ENCODE measurements at regions not wholly inside any gene's neighbourhood (a gene's known extent, or its start where the extent isn't known, plus 50 kb on each side); places are given as distances from the start of the nearest gene placed in this dataset.

DNA sequence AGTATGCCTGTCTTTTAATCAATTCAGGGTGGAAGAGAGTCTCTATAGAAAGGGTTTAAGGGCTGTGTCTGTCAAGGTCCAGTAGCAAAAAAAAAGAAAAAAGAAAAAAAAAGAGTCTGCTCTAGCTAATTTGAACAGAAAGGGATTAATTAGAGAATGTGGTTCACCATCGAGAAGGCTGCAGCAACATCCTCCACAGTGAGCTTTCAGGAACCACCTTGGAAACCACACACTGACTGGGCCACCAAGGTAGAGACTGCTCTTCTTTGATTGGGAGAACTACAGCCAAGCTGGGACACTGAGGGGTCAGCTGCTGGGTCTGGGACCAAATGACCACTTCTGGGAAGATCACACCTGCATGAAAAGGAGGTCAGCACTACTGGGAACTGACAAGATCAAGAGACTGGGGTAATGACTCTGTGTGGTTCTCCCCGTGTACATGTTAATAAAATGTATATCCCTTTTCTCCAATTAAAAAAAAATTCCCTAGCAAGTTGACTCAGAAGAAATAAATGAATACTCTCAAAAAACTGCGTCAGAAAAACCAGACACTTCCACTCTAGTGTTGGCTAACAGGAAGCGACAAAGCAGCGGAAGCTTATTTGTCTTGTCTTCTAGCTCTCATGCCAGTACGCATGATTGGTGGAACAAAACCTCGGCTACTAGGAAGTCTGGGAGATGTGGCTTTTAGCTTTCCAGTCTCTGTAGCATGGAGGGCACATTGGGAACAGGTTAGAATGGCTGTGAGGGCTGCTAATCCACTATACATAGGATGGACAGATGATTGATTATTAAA lies 60.0 kb upstream of the IVNS1ABP start:
- H3K36me3 ChIP-seq (ENCODE audit: control insufficient read depth, insufficient read depth, low read length): no peaks in the 10 kb centered on the region
- DNase-seq (ENCODE audit: low read depth): no peak
- CTCF ChIA-PET: interaction anchor here (0.6 kb wide), 1 partner anchor 82 kb away, joined by 3 read pairs; no protein-coding TSS in a partner anchor
- H3K4me3 ChIP-seq (ENCODE audit: low read depth, low read length): no peak overlapping the region
- no peaks in the 10 kb centered on the region for H3K27me3 ChIP-seq (ENCODE audit: control insufficient read depth, insufficient read depth, low read length)
- POLR2A ChIA-PET: no interaction called here
- TF ChIP-seq, protein P1, sequence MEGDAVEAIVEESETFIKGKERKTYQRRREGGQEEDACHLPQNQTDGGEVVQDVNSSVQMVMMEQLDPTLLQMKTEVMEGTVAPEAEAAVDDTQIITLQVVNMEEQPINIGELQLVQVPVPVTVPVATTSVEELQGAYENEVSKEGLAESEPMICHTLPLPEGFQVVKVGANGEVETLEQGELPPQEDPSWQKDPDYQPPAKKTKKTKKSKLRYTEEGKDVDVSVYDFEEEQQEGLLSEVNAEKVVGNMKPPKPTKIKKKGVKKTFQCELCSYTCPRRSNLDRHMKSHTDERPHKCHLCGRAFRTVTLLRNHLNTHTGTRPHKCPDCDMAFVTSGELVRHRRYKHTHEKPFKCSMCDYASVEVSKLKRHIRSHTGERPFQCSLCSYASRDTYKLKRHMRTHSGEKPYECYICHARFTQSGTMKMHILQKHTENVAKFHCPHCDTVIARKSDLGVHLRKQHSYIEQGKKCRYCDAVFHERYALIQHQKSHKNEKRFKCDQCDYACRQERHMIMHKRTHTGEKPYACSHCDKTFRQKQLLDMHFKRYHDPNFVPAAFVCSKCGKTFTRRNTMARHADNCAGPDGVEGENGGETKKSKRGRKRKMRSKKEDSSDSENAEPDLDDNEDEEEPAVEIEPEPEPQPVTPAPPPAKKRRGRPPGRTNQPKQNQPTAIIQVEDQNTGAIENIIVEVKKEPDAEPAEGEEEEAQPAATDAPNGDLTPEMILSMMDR (IDR thresholded peaks at IDR 0.05; ENCODE audit: insufficient read depth, low read depth, low read length): no peak

GRCh38 chr1:185376288-185376687 lies 59.2 kb upstream of the IVNS1ABP start:
- ChIA-PET POLR2A (no interaction called here), CTCF (interaction anchor here (0.6 kb wide), 1 partner anchor 81 kb away, joined by 3 read pairs; no protein-coding TSS in a partner anchor)
- Histone ChIP-seq H3K4me3 (ENCODE audit: low read depth, low read length) (no peak overlapping the region), H3K36me3 (ENCODE audit: control insufficient read depth, insufficient read depth, low read length) (no peaks in the 10 kb centered on the region), H3K27me3 (ENCODE audit: control insufficient read depth, insufficient read depth, low read length) (no peaks in the 10 kb centered on the region)
- no peak for DNase-seq (ENCODE audit: low read depth)
- TF ChIP-seq, protein P1 (IDR thresholded peaks at IDR 0.05; ENCODE audit: insufficient read depth, low read depth, low read length): no peak

DNA sequence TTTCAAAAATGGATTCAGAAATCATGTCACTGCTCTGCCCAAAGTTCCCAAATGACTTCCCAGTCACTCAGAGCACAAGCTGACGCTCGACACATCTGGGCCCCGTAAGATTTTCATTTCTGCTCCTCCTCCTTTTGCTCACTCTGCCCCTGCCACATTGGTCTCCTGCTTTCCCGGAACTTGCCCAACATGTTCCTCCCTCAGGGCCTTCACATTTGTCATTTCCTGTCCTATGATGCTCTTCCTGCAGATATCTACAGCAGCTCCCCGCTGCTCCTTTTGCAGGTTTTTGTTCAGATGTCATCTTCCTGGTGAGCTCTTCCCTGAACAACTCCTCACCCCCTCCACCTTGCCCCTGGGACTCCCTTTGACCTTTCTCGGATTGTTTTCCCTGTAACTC lies 58.5 kb upstream of the IVNS1ABP start:
- no peak for DNase-seq (ENCODE audit: low read depth)
- TF ChIP-seq, protein P1 (IDR thresholded peaks at IDR 0.05; ENCODE audit: insufficient read depth, low read depth, low read length): no peak
- CTCF ChIA-PET: no interaction called here
- Histone ChIP-seq H3K27me3 (ENCODE audit: control insufficient read depth, insufficient read depth, low read length) (no peaks in the 10 kb centered on the region), H3K4me3 (ENCODE audit: low read depth, low read length) (no peak overlapping the region), H3K36me3 (ENCODE audit: control insufficient read depth, insufficient read depth, low read length) (no peaks in the 10 kb centered on the region)
- POLR2A ChIA-PET: no interaction called here

DNA sequence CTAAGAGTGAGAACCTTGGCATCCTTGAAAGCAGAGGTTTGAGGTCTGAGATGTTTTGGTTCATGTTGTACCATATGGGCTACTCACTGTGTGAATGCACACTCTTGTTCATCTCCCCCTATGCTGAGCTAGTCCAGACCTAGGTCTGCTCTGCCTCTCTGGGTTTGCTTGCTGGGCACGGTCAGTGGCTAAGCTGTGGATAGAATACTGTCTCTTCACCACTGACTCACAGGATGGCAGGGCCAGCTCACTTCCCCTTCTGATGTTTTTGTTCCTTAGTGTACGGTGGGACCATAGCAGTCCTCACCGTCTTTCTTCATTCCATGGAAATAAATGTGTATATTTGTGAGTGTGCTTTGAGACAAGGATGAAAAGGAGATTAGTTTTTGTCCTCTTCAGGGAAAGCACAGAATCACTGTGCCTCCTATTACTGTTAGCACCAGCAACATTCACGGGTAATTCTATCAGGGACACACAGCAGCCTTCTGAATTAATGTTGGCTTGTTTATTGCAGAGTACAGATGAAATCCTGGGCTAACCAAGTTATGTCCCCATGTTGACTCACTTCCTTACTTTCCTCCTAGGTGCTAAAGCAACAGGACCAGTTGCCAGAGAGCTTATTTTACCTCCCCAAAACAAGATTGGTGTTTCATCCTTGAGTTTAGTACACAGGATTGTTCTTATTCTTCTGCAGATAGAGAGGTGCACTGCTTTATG lies 56.9 kb upstream of the IVNS1ABP start:
- TF ChIP-seq, protein P1 (IDR thresholded peaks at IDR 0.05; ENCODE audit: insufficient read depth, low read depth, low read length): no peak
- DNase-seq (ENCODE audit: low read depth): no peak
- CTCF ChIA-PET: no interaction called here
- Histone ChIP-seq H3K27me3 (ENCODE audit: control insufficient read depth, insufficient read depth, low read length) (no peaks in the 10 kb centered on the region), H3K4me3 (ENCODE audit: low read depth, low read length) (no peak overlapping the region), H3K36me3 (ENCODE audit: control insufficient read depth, insufficient read depth, low read length) (no peaks in the 10 kb centered on the region)
- POLR2A ChIA-PET: no interaction called here

GRCh38 chr1:185369786-185370185 lies 52.7 kb upstream of the IVNS1ABP start:
- H3K36me3 ChIP-seq (ENCODE audit: control insufficient read depth, insufficient read depth, low read length): no peaks in the 10 kb centered on the region
- TF ChIP-seq, protein P1 (IDR thresholded peaks at IDR 0.05; ENCODE audit: insufficient read depth, low read depth, low read length): no peak
- H3K27me3 ChIP-seq (ENCODE audit: control insufficient read depth, insufficient read depth, low read length): no peaks in the 10 kb centered on the region
- no peak overlapping the region for H3K4me3 ChIP-seq (ENCODE audit: low read depth, low read length)
- ChIA-PET CTCF (no interaction called here), POLR2A (no interaction called here)
- DNase-seq (ENCODE audit: low read depth): no peak

Measured in BJ (cell line).